ENCODE measurements at regions not wholly inside any gene's neighbourhood (a gene's known extent, or its start where the extent isn't known, plus 50 kb on each side); places are given as distances from the start of the nearest gene placed in this dataset.

GRCh38 chr1:4554271-4554865 is 100.0 kb upstream of the AJAP1 start:
- in situ Hi-C loops (cut with MboI; ENCODE audit: low pct_unique_long_range_greater_than_20kb, low sequenced_read_pairs, unreplicated experiment): no loop called here
- DNase-seq (ENCODE audit: low spot score): no peak
- no peak for TF ChIP-seq CTCF (IDR thresholded peaks at IDR 0.05; ENCODE audit: extremely low read depth, insufficient read depth, missing control alignments)

GRCh38 chr1:4557949-4558348 is 96.5 kb upstream of the AJAP1 start:
- TF ChIP-seq CTCF (IDR thresholded peaks at IDR 0.05; ENCODE audit: extremely low read depth, insufficient read depth, missing control alignments): no peak
- in situ Hi-C loops (cut with MboI; ENCODE audit: low pct_unique_long_range_greater_than_20kb, low sequenced_read_pairs, unreplicated experiment): no loop called here

GRCh38 chr1:4561205-4561604 is 93.2 kb upstream of the AJAP1 start:
- no peak for TF ChIP-seq CTCF (IDR thresholded peaks at IDR 0.05; ENCODE audit: extremely low read depth, insufficient read depth, missing control alignments)
- in situ Hi-C loops (cut with MboI; ENCODE audit: low pct_unique_long_range_greater_than_20kb, low sequenced_read_pairs, unreplicated experiment): no loop called here
- DNase-seq (ENCODE audit: low spot score): no peak

More at GRCh38 chr1:4557949-4558348, 96.5 kb upstream of the AJAP1 start:
- no peak for DNase-seq (ENCODE audit: low spot score)

- TF ChIP-seq CTCF (IDR thresholded peaks at IDR 0.05; ENCODE audit: extremely low read depth, insufficient read depth, missing control alignments): no peak
- DNase-seq (ENCODE audit: low spot score): no peak
- in situ Hi-C loops (cut with MboI; ENCODE audit: low pct_unique_long_range_greater_than_20kb, low sequenced_read_pairs, unreplicated experiment): no loop called here
These were observed 92.1 kb upstream of the AJAP1 start for GRCh38 chr1:4562321-4562720.

- TF ChIP-seq CTCF (IDR thresholded peaks at IDR 0.05; ENCODE audit: extremely low read depth, insufficient read depth, missing control alignments): no peak
- no peak for DNase-seq (ENCODE audit: low spot score)
- in situ Hi-C loops (cut with MboI; ENCODE audit: low pct_unique_long_range_greater_than_20kb, low sequenced_read_pairs, unreplicated experiment): no loop called here
These were observed 90.8 kb upstream of the AJAP1 start for GRCh38 chr1:4563586-4563985.

GRCh38 chr1:4564051-4564450 is 90.4 kb upstream of the AJAP1 start:
- TF ChIP-seq CTCF (IDR thresholded peaks at IDR 0.05; ENCODE audit: extremely low read depth, insufficient read depth, missing control alignments): no peak
- DNase-seq (ENCODE audit: low spot score): no peak
- in situ Hi-C loops (cut with MboI; ENCODE audit: low pct_unique_long_range_greater_than_20kb, low sequenced_read_pairs, unreplicated experiment): no loop called here

GRCh38 chr1:4565166-4565565 is 89.2 kb upstream of the AJAP1 start:
- in situ Hi-C loops (cut with MboI; ENCODE audit: low pct_unique_long_range_greater_than_20kb, low sequenced_read_pairs, unreplicated experiment): no loop called here
- no peak for TF ChIP-seq CTCF (IDR thresholded peaks at IDR 0.05; ENCODE audit: extremely low read depth, insufficient read depth, missing control alignments)
- no peak for DNase-seq (ENCODE audit: low spot score)
